HEK293 (cell line): ENCODE measurements at regions not wholly inside any gene's neighbourhood (a gene's known extent, or its start where the extent isn't known, plus 50 kb on each side); places are given as distances from the start of the nearest gene placed in this dataset.

Experiments used
- CTCF ChIA-PET: fragments of 350-600 bp; formaldehyde crosslinking; extraction: SDS; loops from one replicate; lab custom pipeline; 2021; ENCODE audit warnings: antibody characterized with exemption; lab: Yijun Ruan, JAX
- POLR2A ChIA-PET: fragments of 300-600 bp; formaldehyde crosslinking; extraction: SDS; loops from one replicate; lab custom pipeline; 2020; ENCODE audit warnings: antibody characterized with exemption, inconsistent platforms; lab: Yijun Ruan, JAX
- H3K27ac ChIP-seq: fragments of 200-500 bp; sonication (Bioruptor generic); 2 replicates; pipeline ENCODE4 v1.5.1; 2014; ENCODE audit warnings: low read depth, low read length, control low read depth, inconsistent platforms; ENCODE audit errors: extremely low read depth
- H3K36me3 ChIP-seq, 2 experiments: fragments of 200-500 bp in 1 of 2; sonication (Bioruptor generic) in 1 of 2; 1 replicate in 1 of 2; 2 replicates in 1 of 2; pipeline ENCODE4 v1.5.1; 2014 to 2017; ENCODE audit warnings: inconsistent platforms in 2 of 2, low read length in 2 of 2; ENCODE audit not compliant: control insufficient read depth in 2 of 2, insufficient read depth in 1 of 2
- H3K4me1 ChIP-seq: fragments of 200-500 bp; sonication (Bioruptor generic); 2 replicates; pipeline ENCODE4 v1.5.1; 2014; ENCODE audit warnings: mild to moderate bottlenecking, low read length, inconsistent platforms; ENCODE audit not compliant: control insufficient read depth, insufficient read depth
- H3K4me3 ChIP-seq: 2 replicates; pipeline ENCODE4 v1.5.1; 2011; ENCODE audit warnings: low read depth, mild to moderate bottlenecking, control low read depth, low read length, moderate library complexity
- H3K9me3 ChIP-seq: fragments of 200-500 bp; sonication (Bioruptor generic); 2 replicates; pipeline ENCODE4 v1.5.1; 2014; ENCODE audit warnings: low read depth, low read length, inconsistent platforms; ENCODE audit not compliant: control insufficient read depth, insufficient read depth
- ATF2 ChIP-seq: fragments of 450-650 bp; formaldehyde crosslinking; IDR thresholded peaks from 2 replicates; pipeline ENCODE4 v1.5.1; 2016; ENCODE audit warnings: missing biosample characterization, missing genetic modification characterization, low read depth
- HOXC10 ChIP-seq: sonication (generic); formaldehyde crosslinking; IDR thresholded peaks from 2 replicates; pipeline ENCODE4 v1.8.1; 2023; ENCODE audit warnings: mild to moderate bottlenecking, missing genetic modification reagents
- KLF10 ChIP-seq: fragments of 450-650 bp; IDR thresholded peaks from 2 replicates; pipeline ENCODE4 v1.5.1; 2018; ENCODE audit warnings: missing biosample characterization, mild to moderate bottlenecking, missing genetic modification characterization
- OSR2 ChIP-seq: fragments of 450-650 bp; formaldehyde crosslinking; IDR thresholded peaks from 2 replicates; pipeline ENCODE4 v1.5.1; 2016; ENCODE audit warnings: missing biosample characterization, missing genetic modification characterization
- PRDM4 ChIP-seq: fragments of 450-650 bp; formaldehyde crosslinking; IDR thresholded peaks from 2 replicates; pipeline ENCODE4 v1.5.1; 2017; ENCODE audit warnings: missing biosample characterization, missing genetic modification characterization
- ZNF19 ChIP-seq: fragments of 450-650 bp; formaldehyde crosslinking; IDR thresholded peaks from 2 replicates; pipeline ENCODE4; 2016; ENCODE audit warnings: missing biosample characterization, missing genetic modification characterization, low read depth
- ZNF202 ChIP-seq: fragments of 450-650 bp; formaldehyde crosslinking; IDR thresholded peaks from 2 replicates; pipeline ENCODE4 v1.5.1; 2016; ENCODE audit warnings: missing biosample characterization, missing genetic modification characterization, borderline replicate concordance
- ZNF266 ChIP-seq: fragments of 450-650 bp; formaldehyde crosslinking; IDR thresholded peaks from 2 replicates; pipeline ENCODE4 v1.5.1; 2016; ENCODE audit warnings: missing biosample characterization, missing genetic modification characterization, low read depth
- ZNF280D ChIP-seq: fragments of 450-650 bp; formaldehyde crosslinking; IDR thresholded peaks from 2 replicates; pipeline ENCODE4 v1.5.1; 2016; ENCODE audit warnings: missing biosample characterization, missing genetic modification characterization
- ZNF341 ChIP-seq: fragments of 450-650 bp; formaldehyde crosslinking; IDR thresholded peaks from 2 replicates; pipeline ENCODE4; 2016; ENCODE audit warnings: low read depth, missing biosample characterization, missing genetic modification characterization
- ZNF37A ChIP-seq: fragments of 450-650 bp; IDR thresholded peaks from 2 replicates; pipeline ENCODE4 v1.5.1; 2018; ENCODE audit warnings: missing biosample characterization, missing genetic modification characterization
- ZNF391 ChIP-seq: fragments of 450-650 bp; formaldehyde crosslinking; IDR thresholded peaks from 2 replicates; pipeline ENCODE4 v1.5.1; 2016; ENCODE audit warnings: low read depth, missing biosample characterization, missing genetic modification characterization, borderline replicate concordance
- ZNF48 ChIP-seq: fragments of 450-650 bp; formaldehyde crosslinking; IDR thresholded peaks from 2 replicates; pipeline ENCODE4 v1.5.1; 2016; ENCODE audit warnings: missing biosample characterization, missing genetic modification characterization
- ZNF544 ChIP-seq: fragments of 450-650 bp; formaldehyde crosslinking; IDR thresholded peaks from 2 replicates; pipeline ENCODE4 v1.5.0; 2017; ENCODE audit warnings: missing biosample characterization, missing genetic modification characterization
- ZNF549 ChIP-seq: fragments of 450-650 bp; IDR thresholded peaks from 2 replicates; pipeline ENCODE4 v1.5.1; 2018; ENCODE audit warnings: missing biosample characterization, missing genetic modification characterization, mild to moderate bottlenecking, inconsistent platforms, moderate library complexity
- ZNF558 ChIP-seq: fragments of 450-650 bp; formaldehyde crosslinking; IDR thresholded peaks from 2 replicates; pipeline ENCODE4 v1.5.1; 2016; ENCODE audit warnings: missing biosample characterization, missing genetic modification characterization
- ZNF707 ChIP-seq: fragments of 450-650 bp; formaldehyde crosslinking; IDR thresholded peaks from 2 replicates; pipeline ENCODE4 v1.5.1; 2016; ENCODE audit warnings: missing biosample characterization, missing genetic modification characterization
- ZSCAN18 ChIP-seq: fragments of 450-650 bp; formaldehyde crosslinking; IDR thresholded peaks from 2 replicates; pipeline ENCODE4 v1.5.1; 2016; ENCODE audit warnings: missing biosample characterization, missing genetic modification characterization

- TF ChIP-seq ZNF544 (tag by site-specific recombination) (no peak), ZNF558 (tag by site-specific recombination) (no peak), ATF2 (tag by site-specific recombination) (no peak)
Observed at GRCh38 chr3:145243875-145244274, 917.1 kb downstream of the PLOD2 start (continued).

- ChIA-PET CTCF (no interaction called here), POLR2A (no interaction called here)
- Histone ChIP-seq H3K4me1 (no peaks in the 10 kb centered on the region), H3K4me3 (no peak overlapping the region), H3K9me3 (no peaks in the 10 kb centered on the region), H3K36me3 (no peaks in the 10 kb centered on the region), H3K27ac (no peak overlapping the region)
- TF ChIP-seq ZSCAN18 (tag by site-specific recombination) (no peak), ZNF391 (tag by site-specific recombination) (no peak), ZNF202 (tag by site-specific recombination) (no peak), KLF10 (tag by site-specific recombination) (no peak), ZNF280D (tag by site-specific recombination) (no peak), ZNF37A (tag by site-specific recombination) (no peak), OSR2 (no peak), HOXC10 (CRISPR knock-in tag) (no peak), ZNF266 (tag by site-specific recombination) (no peak), ZNF549 (no peak), PRDM4 (tag by site-specific recombination) (no peak), ZNF341 (tag by site-specific recombination) (no peak), ZNF707 (tag by site-specific recombination) (no peak)
Observed at GRCh38 chr3:145244327-145244726, 916.7 kb downstream of the PLOD2 start.

GRCh38 chr3:145246291-145246690 is 914.7 kb downstream of the PLOD2 start:
- ChIA-PET POLR2A (no interaction called here), CTCF (no interaction called here)
- Histone ChIP-seq H3K9me3 (no peaks in the 10 kb centered on the region), H3K4me3 (no peak overlapping the region), H3K4me1 (no peaks in the 10 kb centered on the region), H3K27ac (no peak overlapping the region), H3K36me3 (no peaks in the 10 kb centered on the region)
- TF ChIP-seq ZNF48 (tag by site-specific recombination) (no peak), ZNF19 (tag by site-specific recombination) (no peak)
